H1 (cell line): ENCODE measurements at regions not wholly inside any gene's neighbourhood (a gene's known extent, or its start where the extent isn't known, plus 50 kb on each side); places are given as distances from the start of the nearest gene placed in this dataset.

Source experiments
- JUND ChIP-seq: IDR thresholded peaks from 2 replicates; pipeline ENCODE4 v1.6.1; 2011; ENCODE audit warnings: mild to moderate bottlenecking, improper control_type of control experiment, low read length
- KDM5A ChIP-seq: fragments of 200-600 bp; IDR thresholded peaks from 2 replicates; pipeline ENCODE4 v1.7.1; 2012; ENCODE audit warnings: mild to moderate bottlenecking, low read length, inconsistent platforms, mixed read lengths
- RFX5 ChIP-seq: IDR thresholded peaks from 2 replicates; pipeline ENCODE4 v1.6.1; 2011; ENCODE audit warnings: low read depth, low read length, improper control_type of control experiment, borderline replicate concordance

DNA sequence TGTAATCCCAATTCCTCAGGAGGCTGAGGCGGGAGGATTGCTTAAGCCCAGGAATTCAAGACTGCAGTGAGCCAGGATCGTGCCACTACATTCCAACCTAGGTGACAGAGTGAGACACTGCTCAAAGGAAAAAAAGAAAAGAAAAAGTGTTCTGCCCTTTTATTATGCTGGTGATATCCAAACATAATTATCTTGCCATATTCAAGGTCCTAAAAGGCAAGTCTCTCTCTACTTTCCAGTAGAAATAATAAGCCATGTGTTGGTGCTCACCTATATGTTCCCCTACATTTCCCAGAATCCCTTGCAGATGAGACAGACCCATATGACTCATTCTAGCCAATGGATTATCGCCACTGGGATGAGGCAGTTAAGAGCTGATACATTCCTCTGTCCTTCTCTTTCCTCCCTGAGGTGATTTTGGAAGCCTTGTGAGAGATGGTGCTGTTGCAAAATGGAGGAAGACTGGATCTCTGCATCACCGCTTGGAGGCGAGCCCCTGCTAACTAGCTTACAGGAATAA lies 58.3 kb upstream of the MRI1 start (continued):
- TF ChIP-seq RFX5 (no peak), KDM5A (no peak), JUND (no peak)
